ENCODE measurements at regions not wholly inside any gene's neighbourhood (a gene's known extent, or its start where the extent isn't known, plus 50 kb on each side); places are given as distances from the start of the nearest gene placed in this dataset.
"Not testable (repeated sequence)": the region's sequence is repeated elsewhere in the genome, so short reads cannot be mapped to it uniquely, and the experiment has no call there.

DNA sequence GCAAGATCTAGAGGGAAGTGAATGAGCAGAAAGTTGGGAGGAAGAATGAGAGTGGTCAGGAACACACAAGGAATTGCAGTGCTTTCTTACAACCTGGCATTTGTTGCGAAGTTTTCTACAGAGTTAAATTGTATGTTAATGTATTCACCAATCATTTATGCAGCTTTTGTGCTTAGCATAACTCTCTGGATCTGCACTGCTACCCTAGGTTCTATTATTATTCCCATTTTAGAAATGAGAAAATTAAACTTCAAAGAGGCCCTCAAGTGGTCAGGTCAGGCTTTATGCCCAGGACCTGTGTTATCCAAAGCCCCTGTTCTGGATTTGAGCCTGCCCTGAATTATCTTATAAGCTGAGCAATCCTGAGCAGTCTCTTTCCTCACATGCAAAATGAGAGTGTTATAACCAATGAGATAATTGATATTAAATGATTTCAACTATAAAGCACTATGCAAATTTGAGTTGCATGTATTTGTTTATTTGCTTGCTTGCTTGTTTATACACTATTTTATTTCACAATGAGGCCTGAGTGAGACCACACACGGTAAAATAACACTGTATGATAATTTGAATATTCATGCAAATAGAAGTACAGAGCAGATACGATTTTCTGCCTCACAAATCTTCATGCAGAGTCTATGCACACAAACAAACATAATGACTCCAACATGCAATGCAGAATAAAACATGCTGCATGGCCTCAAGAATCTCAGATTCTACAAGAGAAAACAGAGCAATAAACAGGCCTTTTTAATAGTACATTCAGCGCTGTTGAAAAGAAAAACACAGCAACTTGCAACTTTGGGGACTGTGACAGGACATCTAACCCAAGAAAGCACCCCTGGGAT is 323.0 kb downstream of the PLPP3 start:
- no peak for DNase-seq (ENCODE audit: low spot score)
- TF ChIP-seq, protein P1, sequence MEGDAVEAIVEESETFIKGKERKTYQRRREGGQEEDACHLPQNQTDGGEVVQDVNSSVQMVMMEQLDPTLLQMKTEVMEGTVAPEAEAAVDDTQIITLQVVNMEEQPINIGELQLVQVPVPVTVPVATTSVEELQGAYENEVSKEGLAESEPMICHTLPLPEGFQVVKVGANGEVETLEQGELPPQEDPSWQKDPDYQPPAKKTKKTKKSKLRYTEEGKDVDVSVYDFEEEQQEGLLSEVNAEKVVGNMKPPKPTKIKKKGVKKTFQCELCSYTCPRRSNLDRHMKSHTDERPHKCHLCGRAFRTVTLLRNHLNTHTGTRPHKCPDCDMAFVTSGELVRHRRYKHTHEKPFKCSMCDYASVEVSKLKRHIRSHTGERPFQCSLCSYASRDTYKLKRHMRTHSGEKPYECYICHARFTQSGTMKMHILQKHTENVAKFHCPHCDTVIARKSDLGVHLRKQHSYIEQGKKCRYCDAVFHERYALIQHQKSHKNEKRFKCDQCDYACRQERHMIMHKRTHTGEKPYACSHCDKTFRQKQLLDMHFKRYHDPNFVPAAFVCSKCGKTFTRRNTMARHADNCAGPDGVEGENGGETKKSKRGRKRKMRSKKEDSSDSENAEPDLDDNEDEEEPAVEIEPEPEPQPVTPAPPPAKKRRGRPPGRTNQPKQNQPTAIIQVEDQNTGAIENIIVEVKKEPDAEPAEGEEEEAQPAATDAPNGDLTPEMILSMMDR (conservative IDR thresholded peaks at IDR 0.05; ENCODE audit: low read depth): no peak
- ChIA-PET POLR2A (ENCODE audit: low non-redundant PET) (no interaction called here), CTCF (no interaction called here)
- H3K27ac ChIP-seq: no peak overlapping the region

DNA sequence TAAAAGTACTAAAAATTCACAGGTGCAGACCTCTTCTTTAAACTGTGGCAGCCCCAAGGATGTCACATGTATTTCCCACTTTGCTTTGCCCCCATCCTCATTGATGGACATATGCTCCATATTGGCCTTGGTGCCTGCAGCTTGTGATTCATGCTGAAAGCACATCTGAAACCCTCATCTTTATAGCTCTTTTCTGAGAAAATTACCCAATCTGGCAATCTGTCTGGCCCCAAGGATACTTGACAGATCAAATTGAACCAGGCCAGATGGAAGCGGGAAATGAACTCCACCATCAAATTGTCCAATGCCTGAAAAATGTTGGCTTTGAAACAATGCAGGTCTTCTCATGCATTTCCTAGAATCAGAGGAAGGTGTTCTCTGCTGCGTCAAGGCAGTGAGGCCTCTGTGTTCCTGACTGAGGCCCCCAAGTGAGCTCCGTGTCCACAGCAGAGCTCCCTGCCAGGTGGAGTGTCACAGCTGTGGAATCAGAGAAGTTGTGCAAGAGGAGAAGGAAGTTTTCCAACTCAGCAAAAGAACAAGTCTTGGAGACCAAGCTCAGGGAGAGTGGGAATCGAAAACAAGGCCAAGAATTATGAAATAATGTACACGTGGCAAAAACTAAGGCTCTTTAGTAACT is 323.7 kb downstream of the PLPP3 start:
- ChIA-PET POLR2A (ENCODE audit: low non-redundant PET) (no interaction called here), CTCF (interaction anchor here (0.6 kb wide), 1 partner anchor 1389 kb away, joined by 3 read pairs; no protein-coding TSS in a partner anchor)
- no peak overlapping the region for H3K27ac ChIP-seq
- TF ChIP-seq, protein P1 (conservative IDR thresholded peaks at IDR 0.05; ENCODE audit: low read depth): no peak
- no peak for DNase-seq (ENCODE audit: low spot score)

DNA sequence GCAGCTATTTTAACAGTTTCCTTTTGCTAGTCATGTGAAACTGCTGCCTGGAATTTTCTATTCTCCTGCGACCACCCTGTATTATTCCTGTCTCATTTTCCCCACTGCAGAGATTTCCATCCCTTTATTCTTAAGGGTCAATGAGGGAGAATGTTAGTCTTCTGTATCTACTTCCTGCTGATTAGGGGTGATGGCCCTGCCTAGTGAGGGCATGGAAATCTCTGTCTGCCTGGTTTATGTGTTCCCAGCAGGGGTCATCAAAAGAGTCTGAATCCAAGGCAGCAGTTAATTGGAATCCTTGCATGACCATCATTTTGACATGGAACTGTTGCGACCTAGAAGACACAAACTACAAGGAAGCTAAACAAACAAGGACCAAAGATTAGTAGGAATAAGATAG is 325.2 kb downstream of the PLPP3 start:
- H3K27ac ChIP-seq: no peak overlapping the region
- no peak for DNase-seq (ENCODE audit: low spot score)
- TF ChIP-seq, protein P1 (conservative IDR thresholded peaks at IDR 0.05; ENCODE audit: low read depth): no peak
- POLR2A ChIA-PET (ENCODE audit: low non-redundant PET): no interaction called here
- CTCF ChIA-PET: no interaction called here

DNA sequence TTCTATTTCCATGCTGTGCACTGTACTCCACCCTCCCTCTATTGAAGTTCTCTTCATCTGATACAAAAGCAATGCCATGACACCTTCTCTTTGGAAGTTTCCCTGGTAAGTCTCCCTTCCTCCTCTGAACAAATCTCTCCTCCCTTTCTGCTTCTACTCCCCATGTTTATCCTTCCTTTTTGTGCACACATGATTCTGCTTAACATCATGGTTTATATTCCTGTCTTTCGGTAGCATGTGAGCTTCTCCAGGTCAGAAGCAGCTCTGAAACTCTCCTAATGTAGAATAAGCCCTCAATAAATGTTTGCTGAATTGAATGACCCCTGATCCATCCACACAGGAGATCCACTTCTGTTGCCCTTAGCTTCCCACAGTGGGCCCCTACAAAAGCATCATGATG is 328.6 kb downstream of the PLPP3 start:
- DNase-seq (ENCODE audit: low spot score): no peak
- CTCF ChIA-PET: no interaction called here
- no peak overlapping the region for H3K27ac ChIP-seq
- POLR2A ChIA-PET (ENCODE audit: low non-redundant PET): no interaction called here
- TF ChIP-seq, protein P1 (conservative IDR thresholded peaks at IDR 0.05; ENCODE audit: low read depth): no peak

DNA sequence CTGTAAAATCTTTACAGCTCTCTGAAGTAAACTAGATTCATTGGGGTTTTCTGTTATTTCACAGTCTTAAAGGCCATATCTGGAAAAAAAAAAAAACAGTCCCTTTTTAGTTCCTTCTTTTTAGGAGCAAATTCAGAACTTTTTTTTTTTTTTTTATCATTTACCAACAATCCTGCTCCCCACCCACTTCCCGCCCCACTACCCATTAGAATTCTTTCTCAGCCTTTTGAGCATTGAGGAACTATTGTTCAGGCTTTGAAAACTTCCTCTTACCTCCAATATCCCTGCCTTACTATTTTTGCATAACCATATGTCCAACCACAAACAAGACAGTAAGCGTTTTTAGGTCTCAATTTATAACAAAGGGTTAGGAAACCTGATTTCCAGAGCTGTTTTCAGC is 330.1 kb downstream of the PLPP3 start:
- CTCF ChIA-PET: no interaction called here
- TF ChIP-seq, protein P1 (conservative IDR thresholded peaks at IDR 0.05; ENCODE audit: low read depth): no peak
- no peak for DNase-seq (ENCODE audit: low spot score)
- POLR2A ChIA-PET (ENCODE audit: low non-redundant PET): no interaction called here
- no peak overlapping the region for H3K27ac ChIP-seq

DNA sequence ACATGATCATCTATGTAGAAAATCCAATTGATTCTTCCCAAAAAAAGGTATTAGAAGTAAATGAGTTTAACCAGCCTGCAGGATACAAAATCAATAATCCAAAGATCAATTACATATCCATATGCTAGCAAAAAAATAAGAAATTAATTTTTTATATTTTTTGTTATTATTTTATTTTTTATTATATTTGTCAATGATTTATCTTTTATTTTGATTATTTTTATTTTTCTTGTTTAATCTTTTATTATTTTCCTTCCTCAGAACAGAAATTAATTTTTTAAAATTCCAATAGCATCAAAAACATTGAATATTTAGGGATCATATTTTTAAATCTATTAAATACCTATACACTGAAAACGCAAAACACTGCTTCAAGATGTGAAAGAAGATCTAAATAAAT is 331.2 kb downstream of the PLPP3 start:
- no peak for DNase-seq (ENCODE audit: low spot score)
- CTCF ChIA-PET: no interaction called here
- TF ChIP-seq, protein P1 (conservative IDR thresholded peaks at IDR 0.05; ENCODE audit: low read depth): no peak
- POLR2A ChIA-PET (ENCODE audit: low non-redundant PET): no interaction called here
- no peak overlapping the region for H3K27ac ChIP-seq

DNA sequence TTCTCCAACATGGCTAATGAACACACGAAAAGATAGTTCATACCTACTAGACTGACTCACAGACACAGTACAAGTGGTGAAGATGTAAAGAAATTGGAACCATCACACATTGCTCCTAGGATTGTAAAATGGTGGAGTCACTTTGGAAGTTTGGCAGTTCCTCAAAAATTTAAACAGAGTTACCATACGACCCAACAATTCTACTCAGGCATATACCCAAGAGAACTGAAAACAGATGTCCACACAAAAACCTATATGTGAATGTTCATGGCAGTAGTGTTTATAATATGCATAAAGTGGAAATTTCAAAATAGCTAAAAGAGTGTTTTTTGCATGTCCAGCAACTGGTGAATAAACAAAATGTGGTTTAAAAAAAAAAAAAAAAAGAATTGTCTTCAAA is 332.6 kb downstream of the PLPP3 start:
- CTCF ChIA-PET; POLR2A ChIA-PET (ENCODE audit: low non-redundant PET); H3K27ac ChIP-seq; DNase-seq (ENCODE audit: low spot score): not testable (repeated sequence)

Measured in RWPE1 (cell line).